ENCODE measurements at regions not wholly inside any gene's neighbourhood (a gene's known extent, or its start where the extent isn't known, plus 50 kb on each side); places are given as distances from the start of the nearest gene placed in this dataset.

DNA sequence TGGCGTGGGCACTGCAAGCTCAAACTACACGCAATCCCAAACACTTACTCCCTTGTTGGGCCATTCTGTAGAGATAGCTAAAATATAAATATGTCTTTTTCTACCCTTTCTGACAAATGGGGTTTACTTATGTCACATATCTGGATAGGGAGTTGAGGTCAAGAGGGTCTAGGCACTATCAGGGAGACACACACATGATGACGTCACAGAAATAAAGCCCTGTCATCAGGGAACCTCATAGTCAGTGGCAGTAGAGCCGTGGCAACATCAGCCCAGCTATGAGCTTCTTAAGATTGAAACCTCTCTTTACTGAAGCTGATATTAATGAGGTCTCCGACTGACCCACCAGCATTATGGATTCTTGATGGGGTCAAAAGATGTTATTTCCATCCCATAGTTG lies 234.6 kb upstream of the CDH7 start:
- no peak for DNase-seq
- Mint-ChIP-seq H3K4me1 (no peaks in the 10 kb centered on the region), H3K27me3 (no peaks in the 10 kb centered on the region), H3K27ac (no peak overlapping the region), H3K36me3 (ENCODE audit: low read depth) (no peaks in the 10 kb centered on the region), H3K9me3 (peaks cover under 1% of the 10 kb centered on the region), H3K4me3 (no peak overlapping the region)
- intact Hi-C loops (cut with micrococcal nuclease), result no loop called here

- no peak overlapping the region for H3K27ac Mint-ChIP-seq
- no peak for DNase-seq
- no peaks in the 10 kb centered on the region for H3K27me3 Mint-ChIP-seq
- H3K4me3 Mint-ChIP-seq, result no peak overlapping the region
- H3K36me3 Mint-ChIP-seq (ENCODE audit: low read depth), result no peaks in the 10 kb centered on the region
- H3K9me3 Mint-ChIP-seq, result no peaks in the 10 kb centered on the region
- intact Hi-C loops (cut with micrococcal nuclease), result no loop called here
- no peaks in the 10 kb centered on the region for H3K4me1 Mint-ChIP-seq
These were observed 252.2 kb upstream of the CDH7 start for GRCh38 chr18:65498605-65499004.

- no peak for DNase-seq
These were observed 263.2 kb upstream of the CDH7 start for GRCh38 chr18:65487569-65487968.

DNA sequence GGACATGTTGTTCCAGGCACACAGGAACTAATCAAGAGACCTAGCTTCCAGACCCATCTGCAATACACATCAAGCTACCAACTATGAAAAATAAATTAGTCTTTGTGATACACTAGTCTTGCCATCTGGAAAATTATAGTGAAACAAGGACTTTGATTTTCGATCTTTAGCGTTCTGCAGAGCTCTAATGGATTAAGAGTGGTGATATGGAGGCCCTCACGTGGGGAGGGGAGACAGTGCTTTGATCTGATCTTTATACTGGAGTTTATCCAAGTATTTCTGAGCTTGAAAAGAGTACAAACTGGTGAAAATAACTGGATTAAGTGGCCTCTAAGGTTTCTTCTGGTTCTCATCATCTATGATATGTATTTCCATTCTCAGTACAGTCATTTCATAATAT lies 273.4 kb upstream of the CDH7 start:
- no peaks in the 10 kb centered on the region for H3K27me3 Mint-ChIP-seq
- no peak overlapping the region for H3K4me3 Mint-ChIP-seq
- H3K36me3 Mint-ChIP-seq (ENCODE audit: low read depth), result no peaks in the 10 kb centered on the region
- peaks cover 5% of the 10 kb centered on the region for H3K9me3 Mint-ChIP-seq
- no peak for DNase-seq
- no peaks in the 10 kb centered on the region for H3K4me1 Mint-ChIP-seq
- intact Hi-C loops (cut with micrococcal nuclease), result no loop called here
- no peak overlapping the region for H3K27ac Mint-ChIP-seq

More at GRCh38 chr18:65487569-65487968, 263.2 kb upstream of the CDH7 start:
- Mint-ChIP-seq H3K36me3 (ENCODE audit: low read depth) (no peaks in the 10 kb centered on the region), H3K4me1 (no peaks in the 10 kb centered on the region), H3K27ac (no peak overlapping the region), H3K9me3 (no peaks in the 10 kb centered on the region), H3K27me3 (no peaks in the 10 kb centered on the region), H3K4me3 (no peak overlapping the region)
- intact Hi-C loops (cut with micrococcal nuclease), result no loop called here

GRCh38 chr18:65468881-65469280 lies 281.9 kb upstream of the CDH7 start:
- intact Hi-C loops (cut with micrococcal nuclease), result no loop called here
- Mint-ChIP-seq H3K4me1 (no peaks in the 10 kb centered on the region), H3K4me3 (no peak overlapping the region), H3K9me3 (no peaks in the 10 kb centered on the region), H3K27ac (no peak overlapping the region), H3K27me3 (no peaks in the 10 kb centered on the region), H3K36me3 (ENCODE audit: low read depth) (no peaks in the 10 kb centered on the region)
- DNase-seq, result no peak

GRCh38 chr18:65464361-65464760 lies 286.5 kb upstream of the CDH7 start:
- no peaks in the 10 kb centered on the region for H3K27me3 Mint-ChIP-seq
- no peak overlapping the region for H3K27ac Mint-ChIP-seq
- H3K4me1 Mint-ChIP-seq, result no peaks in the 10 kb centered on the region
- H3K4me3 Mint-ChIP-seq, result no peak overlapping the region
- H3K9me3 Mint-ChIP-seq, result no peaks in the 10 kb centered on the region
- no peak for DNase-seq
- H3K36me3 Mint-ChIP-seq (ENCODE audit: low read depth), result no peaks in the 10 kb centered on the region
- intact Hi-C loops (cut with micrococcal nuclease), result no loop called here

- no peaks in the 10 kb centered on the region for H3K27me3 Mint-ChIP-seq
- no peak overlapping the region for H3K4me3 Mint-ChIP-seq
These were observed 291.1 kb upstream of the CDH7 start for GRCh38 chr18:65459741-65460140.

DNA sequence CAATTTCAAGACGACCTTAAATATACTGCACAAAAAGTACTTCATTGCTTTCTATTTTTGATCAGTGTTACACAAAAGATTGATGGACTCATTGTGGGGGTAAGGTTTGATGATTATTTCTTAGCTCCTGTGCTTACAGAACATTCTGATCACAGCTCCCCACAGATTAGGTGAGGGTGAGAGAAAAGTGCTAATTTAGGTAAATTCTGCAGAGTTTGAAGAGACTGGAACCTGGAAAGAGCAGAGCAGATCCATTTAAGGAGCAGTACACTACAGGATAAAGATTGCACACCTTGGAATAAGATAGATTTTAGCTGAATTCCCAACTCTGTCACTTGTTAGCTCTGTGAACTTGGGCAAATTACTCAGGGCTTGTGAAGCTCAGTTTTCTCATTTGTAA lies 291.9 kb upstream of the CDH7 start:
- H3K27ac Mint-ChIP-seq, result no peak overlapping the region
- H3K27me3 Mint-ChIP-seq, result no peaks in the 10 kb centered on the region
- intact Hi-C loops (cut with micrococcal nuclease), result no loop called here
- H3K4me1 Mint-ChIP-seq, result no peaks in the 10 kb centered on the region
- H3K4me3 Mint-ChIP-seq, result no peak overlapping the region
- no peaks in the 10 kb centered on the region for H3K36me3 Mint-ChIP-seq (ENCODE audit: low read depth)
- H3K9me3 Mint-ChIP-seq, result peaks cover 6% of the 10 kb centered on the region
- DNase-seq, result no peak

More at GRCh38 chr18:65459741-65460140, 291.1 kb upstream of the CDH7 start:
- H3K9me3 Mint-ChIP-seq, result peaks cover 6% of the 10 kb centered on the region
- H3K4me1 Mint-ChIP-seq, result no peaks in the 10 kb centered on the region
- H3K36me3 Mint-ChIP-seq (ENCODE audit: low read depth), result no peaks in the 10 kb centered on the region
- no peak for DNase-seq
- H3K27ac Mint-ChIP-seq, result no peak overlapping the region
- intact Hi-C loops (cut with micrococcal nuclease), result no loop called here

GRCh38 chr18:65439188-65439587 lies 311.6 kb upstream of the CDH7 start:
- Mint-ChIP-seq H3K36me3 (ENCODE audit: low read depth) (no peaks in the 10 kb centered on the region), H3K27me3 (no peaks in the 10 kb centered on the region), H3K9me3 (peaks cover 4% of the 10 kb centered on the region), H3K4me3 (no peak overlapping the region), H3K4me1 (no peaks in the 10 kb centered on the region), H3K27ac (no peak overlapping the region)
- intact Hi-C loops (cut with micrococcal nuclease), result no loop called here
- DNase-seq, result no peak

DNA sequence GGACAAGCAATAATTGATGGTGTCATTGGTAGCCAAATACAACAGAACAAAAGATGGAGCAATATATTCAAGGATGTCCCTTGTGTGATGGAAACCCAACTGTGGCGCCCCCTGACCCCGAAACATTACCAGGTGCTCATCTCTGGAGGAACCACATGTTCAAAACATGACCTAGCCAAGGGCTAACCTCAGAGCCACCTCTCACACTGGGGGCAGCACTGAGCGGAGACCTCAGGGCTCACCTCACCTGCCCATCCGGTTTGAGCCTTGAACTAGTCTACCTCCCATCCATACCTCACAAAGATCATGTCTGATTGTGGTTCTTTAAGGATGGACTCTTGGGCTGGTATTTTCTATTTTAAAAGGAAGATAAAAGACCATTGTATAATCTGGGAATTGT lies 314.4 kb upstream of the CDH7 start:
- H3K9me3 Mint-ChIP-seq, result peaks cover 4% of the 10 kb centered on the region
- no peak for DNase-seq
- H3K27ac Mint-ChIP-seq, result no peak overlapping the region
- H3K36me3 Mint-ChIP-seq (ENCODE audit: low read depth), result no peaks in the 10 kb centered on the region
- no peak overlapping the region for H3K4me3 Mint-ChIP-seq
- no peaks in the 10 kb centered on the region for H3K4me1 Mint-ChIP-seq
- intact Hi-C loops (cut with micrococcal nuclease), result no loop called here
- no peaks in the 10 kb centered on the region for H3K27me3 Mint-ChIP-seq

DNA sequence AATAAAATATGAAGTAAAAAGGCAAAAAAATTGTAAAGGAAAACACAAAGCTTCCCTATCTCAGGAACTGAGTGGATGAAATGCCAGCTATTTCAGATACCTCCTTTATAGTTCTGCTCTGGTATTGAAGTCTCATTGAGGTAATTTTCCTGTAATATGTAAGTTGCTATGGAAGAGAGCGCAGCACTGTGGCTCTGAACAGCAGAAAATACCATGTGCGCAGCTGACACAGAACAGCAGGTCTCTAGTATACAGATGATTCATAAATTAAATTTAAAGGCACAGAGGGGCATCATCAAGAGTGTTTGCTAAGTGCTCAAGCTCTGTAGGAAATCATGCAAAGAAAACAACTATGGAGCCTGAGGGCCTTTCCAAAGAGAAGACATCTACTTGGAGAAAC lies 315.3 kb upstream of the CDH7 start:
- no peaks in the 10 kb centered on the region for H3K27me3 Mint-ChIP-seq
- H3K9me3 Mint-ChIP-seq, result no peaks in the 10 kb centered on the region
- no peaks in the 10 kb centered on the region for H3K36me3 Mint-ChIP-seq (ENCODE audit: low read depth)
- no peaks in the 10 kb centered on the region for H3K4me1 Mint-ChIP-seq
- H3K4me3 Mint-ChIP-seq, result no peak overlapping the region
- no peak for DNase-seq
- intact Hi-C loops (cut with micrococcal nuclease), result no loop called here
- H3K27ac Mint-ChIP-seq, result no peak overlapping the region

GRCh38 chr18:65429601-65430000 lies 321.2 kb upstream of the CDH7 start:
- no peak for DNase-seq
- Mint-ChIP-seq H3K27ac (no peak overlapping the region), H3K4me3 (no peak overlapping the region), H3K27me3 (no peaks in the 10 kb centered on the region), H3K4me1 (no peaks in the 10 kb centered on the region), H3K9me3 (no peaks in the 10 kb centered on the region), H3K36me3 (ENCODE audit: low read depth) (no peaks in the 10 kb centered on the region)
- intact Hi-C loops (cut with micrococcal nuclease), result no loop called here

DNA sequence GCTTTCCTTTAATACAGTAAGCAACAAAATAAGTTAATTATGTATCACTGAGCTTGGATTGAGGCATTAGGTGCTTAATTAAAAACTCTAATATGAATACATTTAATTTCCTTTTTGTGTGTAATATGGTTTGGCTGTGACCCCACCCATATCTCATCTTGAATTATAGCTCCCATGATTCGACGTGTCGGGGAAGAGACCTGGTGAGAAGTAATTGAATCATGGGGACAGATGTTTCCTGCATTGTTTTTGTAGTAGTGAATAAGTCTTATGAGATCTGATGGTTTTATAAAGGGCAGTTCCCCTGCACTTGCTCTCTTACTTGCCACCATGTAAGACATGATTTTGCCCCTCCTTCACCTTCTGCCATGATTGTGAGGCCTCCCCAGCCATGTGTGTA lies 325.4 kb upstream of the CDH7 start:
- Mint-ChIP-seq H3K9me3 (no peaks in the 10 kb centered on the region), H3K36me3 (ENCODE audit: low read depth) (no peaks in the 10 kb centered on the region), H3K4me1 (no peaks in the 10 kb centered on the region), H3K4me3 (no peak overlapping the region), H3K27ac (no peak overlapping the region), H3K27me3 (no peaks in the 10 kb centered on the region)
- intact Hi-C loops (cut with micrococcal nuclease), result no loop called here
- no peak for DNase-seq

- no peaks in the 10 kb centered on the region for H3K9me3 Mint-ChIP-seq
- no peaks in the 10 kb centered on the region for H3K36me3 Mint-ChIP-seq (ENCODE audit: low read depth)
- no peak overlapping the region for H3K27ac Mint-ChIP-seq
- intact Hi-C loops (cut with micrococcal nuclease), result no loop called here
- DNase-seq, result no peak
- no peak overlapping the region for H3K4me3 Mint-ChIP-seq
- H3K27me3 Mint-ChIP-seq, result no peaks in the 10 kb centered on the region
- H3K4me1 Mint-ChIP-seq, result no peaks in the 10 kb centered on the region
These were observed 327.0 kb upstream of the CDH7 start for GRCh38 chr18:65423776-65424175.

DNA sequence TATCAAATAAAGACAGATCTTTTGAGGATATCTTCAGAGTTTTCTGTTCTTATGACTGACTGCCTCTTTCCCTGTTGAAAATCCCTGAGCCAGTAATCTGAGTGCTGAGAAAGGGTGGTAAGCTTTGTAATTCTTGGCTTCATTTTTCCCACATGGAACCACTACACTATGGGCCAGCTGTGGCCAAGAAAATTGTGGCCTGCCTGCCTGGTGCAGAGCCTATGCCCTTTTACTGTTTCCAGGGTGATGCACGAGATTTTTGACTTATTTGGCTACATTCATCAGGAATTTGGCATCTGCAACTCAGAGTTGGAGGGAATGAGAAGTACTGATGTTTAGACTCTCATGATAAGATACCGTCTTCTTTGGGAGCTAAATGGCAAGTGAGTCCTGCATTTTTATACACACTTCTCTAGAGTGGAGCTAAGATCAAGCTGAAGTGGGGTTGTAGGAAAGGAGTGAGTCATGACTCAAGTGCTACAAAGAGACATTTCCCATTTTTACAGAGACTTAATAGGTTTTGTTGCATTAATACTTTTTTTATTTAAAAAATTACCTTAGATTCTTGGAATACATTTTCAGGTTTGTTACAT lies 328.2 kb upstream of the CDH7 start:
- no peak overlapping the region for H3K4me3 Mint-ChIP-seq
- no peaks in the 10 kb centered on the region for H3K27me3 Mint-ChIP-seq
- intact Hi-C loops (cut with micrococcal nuclease), result no loop called here
- no peaks in the 10 kb centered on the region for H3K4me1 Mint-ChIP-seq
- H3K27ac Mint-ChIP-seq, result no peak overlapping the region
- DNase-seq, result no peak
- H3K9me3 Mint-ChIP-seq, result no peaks in the 10 kb centered on the region
- H3K36me3 Mint-ChIP-seq (ENCODE audit: low read depth), result no peaks in the 10 kb centered on the region
